Stimulated activated CD8-positive, alpha-beta memory T cell treated with anti-CD3 and anti-CD28 coated beads, Interleukin-12 subunit alpha, Interleukin-12 subunit beta, amount 100 ng/mL, for 4 hours (primary cell): ENCODE measurements at regions not wholly inside any gene's neighbourhood (a gene's known extent, or its start where the extent isn't known, plus 50 kb on each side); places are given as distances from the start of the nearest gene placed in this dataset.

ENCODE experiments used
- DNase-seq: peaks from one replicate; pipeline ENCODE4 v3.0.0-alpha.2; 2020; ENCODE audit warnings: low read depth

DNA sequence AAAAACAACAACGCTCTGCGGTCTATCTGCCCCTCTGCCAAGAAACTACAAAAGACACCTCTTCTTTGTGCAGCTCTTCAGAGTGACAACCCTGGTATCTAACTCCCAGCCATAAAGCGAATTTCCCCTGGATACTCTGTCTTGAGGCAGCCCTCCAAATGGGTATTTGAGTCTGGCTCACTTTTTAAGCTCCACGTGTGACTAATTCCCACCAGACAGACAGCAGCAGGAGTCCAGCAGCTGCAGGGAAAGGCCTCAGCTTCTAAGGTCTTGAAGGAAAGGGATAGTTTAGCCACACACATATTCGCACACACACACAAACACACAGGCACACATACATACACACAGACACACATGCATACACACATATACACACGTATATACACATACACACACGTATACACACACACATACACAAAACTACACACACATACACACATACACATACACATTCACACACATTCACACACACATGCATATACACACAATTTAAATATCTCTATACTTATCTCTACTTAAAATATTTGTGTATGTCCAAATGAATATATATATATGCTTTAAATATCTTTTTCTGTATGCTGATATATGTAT lies 188.8 kb downstream of the TSHZ3 start:
- no peak for DNase-seq

GRCh38 chr19:31154021-31154420 lies 195.2 kb downstream of the TSHZ3 start:
- DNase-seq, result no peak

DNA sequence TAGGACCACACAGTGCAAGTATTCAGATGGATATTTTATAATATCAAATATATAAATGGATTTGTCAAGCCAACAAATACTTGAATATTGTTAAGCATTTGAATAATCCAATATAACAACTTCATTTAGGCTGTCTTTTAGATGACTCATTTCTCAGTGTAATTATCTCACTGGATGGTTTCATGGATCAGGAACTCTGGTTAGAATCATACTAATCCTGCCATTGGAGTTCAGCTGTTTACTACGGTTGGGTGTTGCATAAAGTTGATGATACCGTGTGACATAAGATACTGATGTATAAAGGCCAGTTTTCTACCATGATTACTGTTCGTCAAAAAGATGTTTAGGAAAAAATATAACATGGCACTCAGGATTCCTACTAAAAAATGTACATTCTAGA lies 196.3 kb downstream of the TSHZ3 start:
- DNase-seq, result no peak

GRCh38 chr19:31149441-31149941 lies 199.7 kb downstream of the TSHZ3 start:
- DNase-seq, result no peak

- no peak for DNase-seq
Observed at GRCh38 chr19:31148671-31149070, 200.6 kb downstream of the TSHZ3 start.

DNA sequence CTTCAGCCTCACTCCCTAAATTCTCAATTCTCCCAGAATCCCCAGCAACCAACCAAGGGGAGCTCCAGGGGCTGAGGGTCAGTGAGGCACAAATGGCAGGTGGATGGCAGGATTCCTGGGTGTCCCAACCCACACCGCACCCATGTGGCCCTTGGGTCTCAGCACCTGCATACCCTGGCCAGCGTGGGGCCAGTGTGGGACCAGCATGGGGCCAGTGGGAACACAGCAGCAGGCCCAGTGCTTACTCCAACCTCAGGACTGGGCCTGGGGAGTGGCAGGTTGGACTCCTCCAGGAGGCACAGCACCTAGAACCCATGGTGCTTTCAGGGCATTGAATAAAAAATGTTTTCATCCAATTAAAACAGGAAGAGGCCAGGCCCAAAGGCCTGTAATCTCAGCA lies 202.0 kb downstream of the TSHZ3 start:
- DNase-seq, result no peak

- DNase-seq, result no peak
Observed at GRCh38 chr19:31146546-31147183, 202.6 kb downstream of the TSHZ3 start.

GRCh38 chr19:31146015-31146414 lies 203.2 kb downstream of the TSHZ3 start:
- no peak for DNase-seq

DNA sequence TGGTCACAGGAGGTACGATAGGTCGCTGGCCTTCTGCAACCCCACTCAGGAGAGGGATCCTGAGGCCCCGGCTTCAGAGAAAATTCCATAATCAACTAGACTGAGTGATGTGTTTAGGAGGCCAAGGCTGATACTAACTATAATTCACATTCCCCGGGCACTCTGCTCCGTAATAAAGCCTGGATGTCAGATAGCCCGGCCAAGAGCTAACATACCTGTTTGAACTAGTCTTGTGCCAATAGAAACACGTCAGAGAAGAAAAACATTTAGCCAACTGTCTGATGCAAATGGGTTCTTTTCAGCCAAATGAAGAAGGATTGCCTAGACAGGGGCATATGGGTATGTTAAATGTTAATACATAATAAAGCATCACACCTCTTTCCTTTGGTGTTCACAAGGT lies 204.2 kb downstream of the TSHZ3 start:
- DNase-seq, result no peak

GRCh38 chr19:31144075-31144870 lies 205.0 kb downstream of the TSHZ3 start:
- no peak for DNase-seq

- no peak for DNase-seq
Observed at GRCh38 chr19:31141301-31141700, 207.9 kb downstream of the TSHZ3 start.

DNA sequence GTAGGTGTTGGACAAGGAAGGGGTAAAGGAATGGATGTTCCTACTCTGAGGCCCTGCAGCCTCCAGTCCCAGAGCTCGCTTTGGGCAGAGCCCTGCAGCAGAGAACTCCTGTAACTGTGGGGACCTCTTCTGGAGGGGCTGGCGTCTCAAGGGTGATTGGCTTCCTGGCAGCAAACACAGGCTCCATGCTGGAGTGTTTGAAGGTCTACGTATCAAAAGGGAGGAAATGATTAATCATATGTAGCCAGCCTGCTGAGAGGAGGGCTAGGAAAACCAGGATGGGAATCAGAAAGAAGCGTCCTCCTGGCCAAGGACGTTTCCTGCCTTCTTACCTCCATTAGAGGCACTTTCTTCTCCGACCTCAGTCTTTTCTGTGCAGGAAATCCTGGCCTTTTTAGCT lies 208.5 kb downstream of the TSHZ3 start:
- DNase-seq, result no peak

DNA sequence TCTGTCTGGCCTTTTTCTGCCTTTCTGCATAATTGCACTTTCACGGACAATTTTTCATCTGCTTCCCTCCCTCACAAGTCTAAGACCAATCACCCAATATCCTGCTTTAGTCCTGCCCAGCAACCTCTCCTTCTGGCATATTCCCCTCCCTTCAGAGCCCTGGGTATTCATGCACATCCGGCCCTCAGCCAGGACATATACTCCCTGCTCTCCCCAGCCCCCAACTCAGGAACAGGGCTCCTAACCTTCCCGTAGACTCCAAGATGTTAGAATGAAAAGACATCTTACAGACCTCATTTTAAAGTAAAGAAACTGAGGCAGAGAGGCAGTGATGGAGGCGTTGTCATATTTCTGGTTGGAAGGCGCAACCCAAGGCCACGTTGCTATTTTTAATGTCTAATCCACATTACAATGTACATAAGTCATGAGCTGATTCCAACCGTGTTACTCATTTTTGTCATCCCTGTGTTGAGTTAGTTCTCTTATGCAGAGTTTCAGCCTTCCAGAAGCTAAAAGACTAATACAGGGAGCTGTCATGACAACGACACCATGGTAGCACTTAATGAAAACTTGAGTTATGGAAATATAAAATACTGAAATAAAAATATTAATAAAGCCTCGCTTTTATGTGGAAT lies 209.2 kb downstream of the TSHZ3 start:
- DNase-seq, result no peak

GRCh38 chr19:31138077-31138476 lies 211.2 kb downstream of the TSHZ3 start:
- DNase-seq, result no peak

GRCh38 chr19:31135841-31136240 lies 213.4 kb downstream of the TSHZ3 start:
- no peak for DNase-seq

DNA sequence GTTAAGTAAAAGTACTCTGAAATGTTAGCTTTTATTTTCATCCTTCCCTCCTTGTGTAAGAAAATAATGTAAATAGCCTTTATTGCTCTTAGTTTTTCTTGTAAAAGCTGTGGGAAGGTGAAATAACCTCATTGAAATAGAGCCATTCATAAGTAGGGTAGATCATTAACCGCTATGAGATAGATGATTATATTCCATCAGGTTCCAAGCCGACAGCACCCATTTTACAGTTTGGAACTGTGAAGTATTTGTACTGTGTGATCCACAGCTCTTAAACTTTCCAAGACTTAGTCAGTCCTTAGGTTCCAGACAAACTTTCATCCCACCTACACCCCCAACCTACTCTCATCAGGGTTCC lies 216.5 kb downstream of the TSHZ3 start:
- no peak for DNase-seq

DNA sequence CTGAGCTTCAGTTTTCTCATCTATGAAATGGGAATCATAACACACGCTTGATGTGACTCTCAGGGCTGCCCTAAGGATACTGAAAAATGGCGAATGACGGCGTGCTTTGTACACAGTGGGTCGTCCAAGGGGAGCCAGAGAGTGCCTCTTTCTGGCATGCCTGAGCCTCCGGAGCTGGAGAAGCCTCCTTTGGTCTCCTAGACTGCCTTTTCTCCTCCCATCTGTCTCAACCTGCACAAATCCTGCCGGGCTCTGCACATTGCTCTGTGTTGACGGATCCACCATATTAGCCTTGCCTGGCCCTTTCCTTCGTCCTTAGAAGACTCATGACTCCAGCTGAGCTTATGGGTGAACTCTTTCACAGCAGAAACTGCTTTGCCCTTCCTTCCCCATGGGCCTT lies 220.9 kb downstream of the TSHZ3 start:
- no peak for DNase-seq

GRCh38 chr19:31127134-31127967 lies 221.9 kb downstream of the TSHZ3 start:
- DNase-seq, result no peak

GRCh38 chr19:31126236-31126635 lies 223.0 kb downstream of the TSHZ3 start:
- DNase-seq, result no peak

- DNase-seq, result no peak
Observed at GRCh38 chr19:31125071-31125470, 224.2 kb downstream of the TSHZ3 start.

DNA sequence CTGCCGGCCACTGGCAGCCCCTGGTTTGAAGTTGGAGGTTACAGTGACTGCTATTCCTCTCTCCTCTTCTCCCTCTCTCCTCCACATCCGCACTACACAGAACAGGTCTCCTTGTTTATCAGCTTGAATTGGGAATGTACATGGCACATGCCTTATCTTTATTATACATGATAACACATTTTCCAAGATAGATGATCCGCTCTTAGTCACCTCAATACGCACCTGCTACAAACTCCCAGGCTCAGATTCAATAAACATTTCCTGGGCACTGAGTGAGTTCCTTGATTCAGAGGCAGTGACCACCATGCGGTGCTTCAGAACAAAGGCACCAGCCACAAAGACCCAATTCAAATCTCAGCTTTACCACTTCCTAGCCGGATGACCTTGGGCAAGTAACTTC lies 227.7 kb downstream of the TSHZ3 start:
- no peak for DNase-seq

DNA sequence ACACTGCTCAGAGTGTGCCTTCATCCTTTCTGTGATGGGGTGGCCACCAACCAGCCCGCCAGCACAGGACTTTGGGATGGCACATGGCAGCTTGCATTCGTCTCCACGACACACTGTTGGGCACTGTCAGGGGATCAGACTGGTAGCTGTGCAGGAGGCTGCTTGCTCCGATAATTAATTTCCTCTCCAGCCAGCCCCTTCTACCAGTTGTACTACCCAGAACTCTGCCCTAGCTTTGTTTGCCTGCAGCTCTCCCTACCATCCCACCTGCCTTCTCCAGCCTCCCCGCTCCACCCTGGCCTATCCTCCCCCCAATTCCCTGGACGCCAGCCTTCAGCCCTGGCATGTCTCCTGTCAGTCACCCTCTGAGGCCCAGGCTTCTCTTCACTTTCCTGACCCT lies 228.3 kb downstream of the TSHZ3 start:
- no peak for DNase-seq
